ENCODE measurements at regions not wholly inside any gene's neighbourhood (a gene's known extent, or its start where the extent isn't known, plus 50 kb on each side); places are given as distances from the start of the nearest gene placed in this dataset.

DNA sequence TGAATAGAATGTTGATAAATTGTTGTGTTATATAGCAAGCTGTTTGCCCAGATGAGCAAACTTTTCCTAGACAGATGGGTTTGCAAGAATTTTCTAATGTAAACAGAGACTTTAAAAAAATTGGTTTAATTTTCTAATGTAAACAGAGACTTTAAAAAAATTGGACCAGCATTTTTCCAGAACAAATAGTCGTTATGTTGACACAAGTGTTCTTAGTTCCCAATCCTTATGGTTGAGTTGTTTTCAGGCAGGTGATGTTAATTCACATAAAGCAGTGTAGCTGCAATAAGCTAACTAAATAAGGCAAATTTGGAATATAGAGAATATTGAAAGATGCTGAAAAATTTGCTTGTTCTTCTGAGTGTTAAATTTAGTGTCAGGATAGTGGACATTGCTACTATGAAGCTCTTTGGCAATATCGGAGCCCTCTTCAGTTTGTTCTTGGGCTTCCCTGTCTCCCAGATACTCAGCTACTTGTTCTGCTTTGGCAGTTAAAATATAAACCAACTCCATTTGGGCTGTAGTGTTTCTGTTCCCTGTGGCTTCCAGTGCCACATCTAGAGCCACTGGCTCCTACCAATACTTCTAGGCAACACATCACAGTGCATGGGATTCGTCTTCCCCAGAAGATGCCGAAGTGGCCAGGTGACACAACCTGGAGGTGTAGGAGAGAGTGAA lies 105.7 kb downstream of the DYNAP start:
- no peaks in the 10 kb centered on the region for H3K27me3 ChIP-seq (ENCODE audit: insufficient read depth, low read length)
- H2BK12ac ChIP-seq (ENCODE audit: low read length), result no peak overlapping the region
- H4K8ac ChIP-seq (ENCODE audit: low read depth, low read length), result no peak overlapping the region
- H4K91ac ChIP-seq (ENCODE audit: low read depth, low read length), result no peak overlapping the region
- no peaks in the 10 kb centered on the region for H3K36me3 ChIP-seq (ENCODE audit: control insufficient read depth in 1 of 2, insufficient read depth in 2 of 2, low read length in 2 of 2)
- no peaks in the 10 kb centered on the region for H3K9me3 ChIP-seq (ENCODE audit: insufficient read depth, low read depth, low read length)
- no peak overlapping the region for H3K18ac ChIP-seq (ENCODE audit: low read length)
- no peaks in the 10 kb centered on the region for H3K4me1 ChIP-seq (ENCODE audit: control insufficient read depth in 1 of 2, insufficient read depth in 2 of 2, low read length in 2 of 2)
- H2BK5ac ChIP-seq (ENCODE audit: low read depth, low read length, poor library complexity), result no peak overlapping the region
- no peak overlapping the region for H3K4me2 ChIP-seq (ENCODE audit: low read length)
- no peak for DNase-seq
- no peak overlapping the region for H3K4me3 ChIP-seq (ENCODE audit: low read depth, low read length)
- H3K27ac ChIP-seq (ENCODE audit: low read depth, low read length), result no peak overlapping the region
- no peak overlapping the region for H3K14ac ChIP-seq (ENCODE audit: low read length)
- H2BK120ac ChIP-seq (ENCODE audit: insufficient read depth, low read length, poor library complexity), result no peak overlapping the region
- H4K12ac ChIP-seq (ENCODE audit: low read depth, low read length), result no peak overlapping the region
- no peaks in the 10 kb centered on the region for H3K79me1 ChIP-seq (ENCODE audit: low read length)
- no peaks in the 10 kb centered on the region for H3K79me2 ChIP-seq (ENCODE audit: control insufficient read depth, insufficient read depth, low read length, poor library complexity)
- no peak overlapping the region for H3K23ac ChIP-seq (ENCODE audit: low read length)
- no peak overlapping the region for H3K9ac ChIP-seq (ENCODE audit: low read length)
- no peak overlapping the region for H2AK5ac ChIP-seq (ENCODE audit: low read length)
- WGBS (ENCODE audit: extremely low coverage, insufficient coverage, insufficient read length), result no CpG with 5 or more reads among the region's 4 CpGs
- H2AFZ ChIP-seq (ENCODE audit: insufficient read depth, low read length, poor library complexity), result no peak overlapping the region
- no peak overlapping the region for H3K4ac ChIP-seq (ENCODE audit: low read depth, low read length)

DNA sequence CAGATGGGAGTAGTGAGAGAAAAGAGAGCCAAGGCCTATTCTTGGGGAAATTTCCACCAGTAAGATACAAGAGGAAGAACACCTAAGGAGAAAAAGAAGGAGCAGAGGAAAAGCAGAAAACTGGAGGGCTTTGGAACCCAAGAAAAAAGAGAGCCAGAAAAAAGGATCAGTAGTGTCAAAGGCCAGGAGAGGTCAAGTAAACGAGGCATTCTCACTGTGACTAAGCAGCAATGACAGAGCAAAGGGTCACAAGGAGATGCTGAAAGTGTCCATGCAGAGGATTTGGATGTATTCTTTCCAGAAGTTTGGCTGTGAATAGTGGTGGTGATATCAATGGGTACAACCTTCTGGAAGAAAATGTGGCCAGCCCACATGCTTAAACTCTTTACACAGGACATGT lies 109.5 kb downstream of the DYNAP start:
- no peaks in the 10 kb centered on the region for H3K9me3 ChIP-seq (ENCODE audit: insufficient read depth, low read depth, low read length)
- no peak overlapping the region for H2BK120ac ChIP-seq (ENCODE audit: insufficient read depth, low read length, poor library complexity)
- H3K4me1 ChIP-seq (ENCODE audit: control insufficient read depth in 1 of 2, insufficient read depth in 2 of 2, low read length in 2 of 2), result no peaks in the 10 kb centered on the region
- no peak overlapping the region for H4K12ac ChIP-seq (ENCODE audit: low read depth, low read length)
- no peak for DNase-seq
- H3K79me2 ChIP-seq (ENCODE audit: control insufficient read depth, insufficient read depth, low read length, poor library complexity), result no peaks in the 10 kb centered on the region
- no peak overlapping the region for H2AK5ac ChIP-seq (ENCODE audit: low read length)
- no peak overlapping the region for H3K23ac ChIP-seq (ENCODE audit: low read length)
- no peak overlapping the region for H4K8ac ChIP-seq (ENCODE audit: low read depth, low read length)
- no peaks in the 10 kb centered on the region for H3K36me3 ChIP-seq (ENCODE audit: control insufficient read depth in 1 of 2, insufficient read depth in 2 of 2, low read length in 2 of 2)
- no peak overlapping the region for H3K18ac ChIP-seq (ENCODE audit: low read length)
- no peak overlapping the region for H2AFZ ChIP-seq (ENCODE audit: insufficient read depth, low read length, poor library complexity)
- no peaks in the 10 kb centered on the region for H3K27me3 ChIP-seq (ENCODE audit: insufficient read depth, low read length)
- no CpG with 5 or more reads among the region's 1 CpG for WGBS (ENCODE audit: extremely low coverage, insufficient coverage, insufficient read length)
- H3K4me2 ChIP-seq (ENCODE audit: low read length), result no peak overlapping the region
- H2BK5ac ChIP-seq (ENCODE audit: low read depth, low read length, poor library complexity), result no peak overlapping the region
- no peak overlapping the region for H3K4ac ChIP-seq (ENCODE audit: low read depth, low read length)
- no peak overlapping the region for H3K9ac ChIP-seq (ENCODE audit: low read length)
- H3K79me1 ChIP-seq (ENCODE audit: low read length), result no peaks in the 10 kb centered on the region
- H4K91ac ChIP-seq (ENCODE audit: low read depth, low read length), result no peak overlapping the region
- H2BK12ac ChIP-seq (ENCODE audit: low read length), result no peak overlapping the region
- H3K27ac ChIP-seq (ENCODE audit: low read depth, low read length), result no peak overlapping the region
- H3K14ac ChIP-seq (ENCODE audit: low read length), result no peak overlapping the region
- H3K4me3 ChIP-seq (ENCODE audit: low read depth, low read length), result no peak overlapping the region

DNA sequence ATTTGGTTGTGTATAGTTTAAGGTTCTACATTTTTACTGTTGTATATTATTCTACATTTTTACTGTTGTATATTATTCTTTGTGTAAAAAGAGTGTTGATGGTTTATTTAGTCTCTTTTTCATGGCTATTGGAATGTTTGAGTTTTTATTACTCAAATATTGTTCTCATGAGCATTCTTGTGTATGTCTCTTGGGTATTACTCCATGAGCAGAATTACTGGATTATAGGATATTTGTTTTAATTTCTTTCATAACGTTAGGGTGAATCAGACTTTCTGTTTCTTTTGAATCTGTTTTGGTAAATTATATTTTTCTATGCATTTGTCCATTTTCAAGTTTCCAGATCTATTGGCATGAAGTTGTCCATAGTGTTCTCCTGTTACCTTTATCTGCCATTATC lies 111.6 kb downstream of the DYNAP start:
- Histone ChIP-seq H3K27ac (ENCODE audit: low read depth, low read length) (no peak overlapping the region), H2BK12ac (ENCODE audit: low read length) (no peak overlapping the region), H3K79me1 (ENCODE audit: low read length) (no peaks in the 10 kb centered on the region), H2BK120ac (ENCODE audit: insufficient read depth, low read length, poor library complexity) (no peak overlapping the region), H3K18ac (ENCODE audit: low read length) (no peak overlapping the region), H3K4me2 (ENCODE audit: low read length) (no peak overlapping the region), H3K79me2 (ENCODE audit: control insufficient read depth, insufficient read depth, low read length, poor library complexity) (no peaks in the 10 kb centered on the region), H3K27me3 (ENCODE audit: insufficient read depth, low read length) (no peaks in the 10 kb centered on the region), H4K91ac (ENCODE audit: low read depth, low read length) (no peak overlapping the region), H3K14ac (ENCODE audit: low read length) (no peak overlapping the region), H3K23ac (ENCODE audit: low read length) (no peak overlapping the region), H2AK5ac (ENCODE audit: low read length) (no peak overlapping the region), H3K4ac (ENCODE audit: low read depth, low read length) (no peak overlapping the region), H3K9me3 (ENCODE audit: insufficient read depth, low read depth, low read length) (no peaks in the 10 kb centered on the region), H2AFZ (ENCODE audit: insufficient read depth, low read length, poor library complexity) (no peak overlapping the region), H3K36me3 (ENCODE audit: control insufficient read depth in 1 of 2, insufficient read depth in 2 of 2, low read length in 2 of 2) (no peaks in the 10 kb centered on the region), H3K4me1 (ENCODE audit: control insufficient read depth in 1 of 2, insufficient read depth in 2 of 2, low read length in 2 of 2) (no peaks in the 10 kb centered on the region), H4K12ac (ENCODE audit: low read depth, low read length) (no peak overlapping the region), H3K9ac (ENCODE audit: low read length) (no peak overlapping the region), H2BK5ac (ENCODE audit: low read depth, low read length, poor library complexity) (no peak overlapping the region), H3K4me3 (ENCODE audit: low read depth, low read length) (no peak overlapping the region), H4K8ac (ENCODE audit: low read depth, low read length) (no peak overlapping the region)
- WGBS (ENCODE audit: extremely low coverage, insufficient coverage, insufficient read length), result no CpG with 5 or more reads among the region's 1 CpG
- DNase-seq, result no peak

DNA sequence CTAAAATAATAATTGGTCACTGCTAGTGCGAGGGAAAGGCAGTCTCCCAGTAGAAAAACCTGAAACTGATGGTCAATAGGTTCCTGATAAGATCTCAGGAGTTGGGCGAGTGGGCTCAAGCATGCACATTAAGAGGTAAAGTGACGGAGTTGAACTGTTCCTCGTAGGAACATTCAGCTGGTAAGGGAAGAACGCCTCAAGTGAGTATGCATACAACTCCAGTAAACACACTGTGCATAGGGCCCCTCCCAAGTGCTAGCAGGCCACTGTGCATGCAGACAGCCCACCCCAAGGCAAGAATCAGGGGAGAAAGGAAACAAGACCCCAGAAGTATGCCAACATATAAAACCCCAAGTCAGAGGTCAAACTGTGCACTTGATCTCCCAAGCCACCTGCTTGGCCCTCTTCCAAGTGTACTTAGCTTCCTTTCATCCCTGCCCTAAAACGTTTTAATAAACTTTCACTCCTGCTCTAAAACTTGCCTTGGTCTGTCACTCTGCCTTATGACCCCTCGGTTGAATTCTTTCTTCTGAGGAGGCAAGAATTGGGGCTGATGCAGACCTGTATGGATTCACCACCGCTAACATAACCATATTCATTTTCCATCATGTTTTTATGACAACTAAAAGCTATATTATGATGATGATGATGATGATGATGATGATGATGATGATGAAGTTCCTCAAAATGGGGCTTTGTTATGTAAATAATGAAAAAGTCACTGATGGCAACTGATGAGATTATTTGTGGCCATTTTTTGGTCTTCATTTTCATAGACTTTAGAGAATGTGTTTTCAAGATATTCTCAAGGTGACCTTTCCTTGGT lies 118.0 kb upstream of the RAB27B start:
- no peak overlapping the region for H3K4me3 ChIP-seq (ENCODE audit: low read depth, low read length)
- H2AFZ ChIP-seq (ENCODE audit: insufficient read depth, low read length, poor library complexity), result no peak overlapping the region
- no peak overlapping the region for H4K8ac ChIP-seq (ENCODE audit: low read depth, low read length)
- H3K14ac ChIP-seq (ENCODE audit: low read length), result no peak overlapping the region
- H2AK5ac ChIP-seq (ENCODE audit: low read length), result no peak overlapping the region
- no peaks in the 10 kb centered on the region for H3K4me1 ChIP-seq (ENCODE audit: control insufficient read depth in 1 of 2, insufficient read depth in 2 of 2, low read length in 2 of 2)
- H2BK12ac ChIP-seq (ENCODE audit: low read length), result no peak overlapping the region
- H3K27me3 ChIP-seq (ENCODE audit: insufficient read depth, low read length), result no peaks in the 10 kb centered on the region
- H3K23ac ChIP-seq (ENCODE audit: low read length), result no peak overlapping the region
- H3K18ac ChIP-seq (ENCODE audit: low read length), result no peak overlapping the region
- no peak overlapping the region for H3K27ac ChIP-seq (ENCODE audit: low read depth, low read length)
- DNase-seq, result no peak
- no peak overlapping the region for H4K12ac ChIP-seq (ENCODE audit: low read depth, low read length)
- H3K36me3 ChIP-seq (ENCODE audit: control insufficient read depth in 1 of 2, insufficient read depth in 2 of 2, low read length in 2 of 2), result no peaks in the 10 kb centered on the region
- no peaks in the 10 kb centered on the region for H3K9me3 ChIP-seq (ENCODE audit: insufficient read depth, low read depth, low read length)
- no peaks in the 10 kb centered on the region for H3K79me1 ChIP-seq (ENCODE audit: low read length)
- no CpG with 5 or more reads among the region's 8 CpGs for WGBS (ENCODE audit: extremely low coverage, insufficient coverage, insufficient read length)
- no peak overlapping the region for H2BK5ac ChIP-seq (ENCODE audit: low read depth, low read length, poor library complexity)
- H3K9ac ChIP-seq (ENCODE audit: low read length), result no peak overlapping the region
- no peaks in the 10 kb centered on the region for H3K79me2 ChIP-seq (ENCODE audit: control insufficient read depth, insufficient read depth, low read length, poor library complexity)
- no peak overlapping the region for H4K91ac ChIP-seq (ENCODE audit: low read depth, low read length)
- no peak overlapping the region for H3K4me2 ChIP-seq (ENCODE audit: low read length)
- H3K4ac ChIP-seq (ENCODE audit: low read depth, low read length), result no peak overlapping the region
- no peak overlapping the region for H2BK120ac ChIP-seq (ENCODE audit: insufficient read depth, low read length, poor library complexity)
